Activated T-helper 1 cell treated with anti-CD3 and anti-CD28 coated beads, Interleukin-2, amount 50 U/mL, for 16 hours (primary cell): ENCODE measurements at regions not wholly inside any gene's neighbourhood (a gene's known extent, or its start where the extent isn't known, plus 50 kb on each side); places are given as distances from the start of the nearest gene placed in this dataset.
"Not testable (repeated sequence)": the region's sequence is repeated elsewhere in the genome, so short reads cannot be mapped to it uniquely, and the experiment has no call there.

Experiments used
- DNase-seq, 2 donors: peaks; one replicate each; pipeline ENCODE4 v3.0.0-alpha.2; 2020; ENCODE audit warnings: low read depth in 1 of 2, low spot score in 1 of 2

- no peak for DNase-seq
These were observed 648.0 kb downstream of the DACH1 start for GRCh38 chr13:71218960-71219359.

- no peak for DNase-seq
These were observed 649.2 kb downstream of the DACH1 start for GRCh38 chr13:71217827-71218226.

GRCh38 chr13:71214821-71215220 is 652.2 kb downstream of the DACH1 start:
- no peak for DNase-seq

DNA sequence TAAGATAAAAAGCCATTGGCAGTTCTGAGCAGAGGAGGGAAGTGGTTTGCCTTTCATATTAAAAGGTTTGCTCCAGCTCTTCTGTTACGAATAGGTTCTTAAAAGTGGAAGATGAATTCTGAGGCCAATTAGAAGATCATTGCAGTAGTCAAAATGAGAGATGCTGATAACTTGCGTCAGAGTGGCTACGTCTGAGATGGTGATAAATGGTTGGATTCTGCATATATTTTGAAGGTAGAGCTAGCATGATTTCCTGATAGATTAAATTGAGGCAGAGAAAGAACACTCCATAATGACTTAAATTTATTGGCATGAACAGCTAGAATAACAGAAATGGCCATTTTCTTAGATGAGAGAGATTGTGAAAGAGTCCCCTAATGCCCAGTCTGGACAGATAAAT is 652.6 kb downstream of the DACH1 start:
- no peak for DNase-seq

DNA sequence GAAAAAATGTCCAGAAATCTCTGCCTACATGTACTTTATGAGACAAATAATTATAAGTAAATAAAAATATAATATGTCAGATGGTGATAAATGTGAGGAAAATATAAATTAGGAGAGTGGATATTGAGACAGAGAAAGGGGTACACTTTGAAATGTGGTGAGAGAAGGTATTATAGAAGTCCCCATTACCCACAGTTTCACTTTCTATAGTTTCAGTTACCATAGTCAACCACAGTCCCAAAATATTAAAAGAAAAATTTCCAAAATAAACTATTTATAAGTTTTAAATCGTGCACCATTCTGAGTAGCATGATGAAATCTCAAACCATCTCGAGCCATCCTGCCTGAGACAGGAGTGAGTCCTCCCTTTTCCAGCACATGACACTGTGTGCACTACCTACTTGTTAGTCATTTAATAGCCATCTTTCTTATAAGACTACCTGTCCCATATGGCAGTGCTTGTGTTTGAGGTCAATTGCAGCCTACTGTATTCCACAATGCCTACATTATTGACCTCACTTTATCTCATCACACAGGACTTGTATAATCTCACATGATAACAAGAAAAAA is 653.7 kb downstream of the DACH1 start:
- no peak for DNase-seq

- no peak for DNase-seq
These were observed 656.1 kb downstream of the DACH1 start for GRCh38 chr13:71210861-71211260.

DNA sequence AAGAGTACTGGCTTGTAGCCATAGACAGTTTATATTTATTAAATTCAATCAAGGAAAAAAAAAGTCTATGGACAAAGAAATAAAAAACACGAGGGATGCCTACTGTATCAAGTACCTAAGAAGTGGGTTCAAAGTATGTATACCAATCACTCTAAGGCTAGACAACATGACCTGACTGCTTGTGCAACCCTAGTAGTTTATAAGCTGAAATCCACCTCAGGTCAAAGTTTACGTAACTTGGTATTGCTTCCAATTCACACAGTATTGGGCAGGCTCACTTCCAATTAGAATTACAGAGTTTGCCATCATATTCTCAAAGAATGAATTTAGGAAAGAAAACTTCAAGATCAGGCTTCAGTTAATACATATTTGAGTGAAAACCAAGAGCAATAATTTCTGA is 657.8 kb downstream of the DACH1 start:
- DNase-seq: no peak

DNA sequence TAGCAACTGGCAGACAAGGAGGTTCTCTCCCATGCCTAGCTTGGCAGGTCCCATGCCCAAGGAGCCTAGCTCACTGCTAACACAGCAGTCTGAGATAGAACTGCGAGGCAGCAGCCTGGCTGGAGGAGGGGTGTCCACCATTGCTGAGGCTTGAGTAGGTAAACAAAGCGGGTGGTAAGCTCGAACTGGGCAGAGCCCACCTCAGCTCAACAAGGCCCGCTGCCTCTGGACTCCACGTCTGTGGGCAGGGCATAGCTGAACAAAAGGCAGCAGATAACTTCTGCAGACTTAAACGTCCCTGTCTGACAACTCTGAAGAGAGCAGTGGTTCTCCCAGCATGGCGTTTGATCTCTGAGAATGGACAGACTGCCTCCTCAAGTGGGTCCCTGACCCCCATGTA is 682.4 kb downstream of the DACH1 start:
- DNase-seq: not testable (repeated sequence)

- DNase-seq: not testable (repeated sequence)
These were observed 683.7 kb downstream of the DACH1 start for GRCh38 chr13:71183352-71183751.

- DNase-seq: no peak
These were observed 695.3 kb downstream of the DACH1 start for GRCh38 chr13:71171740-71172139.

GRCh38 chr13:71169180-71169579 is 697.8 kb downstream of the DACH1 start:
- no peak for DNase-seq

GRCh38 chr13:71156550-71156949 is 710.5 kb downstream of the DACH1 start:
- no peak for DNase-seq

DNA sequence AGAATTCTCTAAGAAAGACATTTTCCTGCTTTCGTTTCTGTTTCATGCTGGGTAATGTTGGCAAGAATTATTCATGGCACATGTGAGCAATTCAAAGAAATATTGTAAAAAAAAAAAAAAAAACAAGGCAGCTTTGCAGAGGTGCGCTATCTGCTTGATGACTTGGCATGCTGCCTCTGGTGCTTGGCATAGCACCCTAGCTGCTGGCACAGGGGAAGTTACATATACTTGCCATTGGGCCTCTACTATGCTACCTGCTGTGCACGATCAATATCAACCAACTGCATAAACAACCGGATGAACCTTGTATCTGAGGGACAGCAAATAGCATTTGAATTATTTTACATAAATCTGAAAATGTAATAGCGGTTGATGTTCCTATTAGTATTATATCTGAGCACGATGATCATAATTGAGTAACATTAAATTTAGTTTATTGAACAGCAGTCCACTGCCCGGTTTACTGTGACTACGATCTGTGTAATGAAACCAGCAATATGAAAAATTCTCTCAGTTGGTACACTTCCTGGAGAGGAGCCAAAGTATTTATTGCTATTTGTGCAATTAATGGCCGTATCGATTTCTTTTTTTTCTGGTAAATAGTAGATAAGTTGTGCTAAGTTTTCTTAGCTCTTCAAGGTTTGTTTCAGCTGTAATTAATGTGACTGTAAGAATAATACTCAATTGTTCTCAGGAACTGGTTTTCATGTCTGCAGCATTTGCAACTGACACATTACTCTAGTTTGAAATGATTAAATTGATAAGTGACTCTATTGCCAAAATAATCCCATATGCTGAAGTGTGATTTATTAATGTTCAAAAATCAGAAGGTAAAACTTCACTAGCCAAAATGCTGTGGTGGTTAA is 717.3 kb downstream of the DACH1 start:
- DNase-seq: no peak

DNA sequence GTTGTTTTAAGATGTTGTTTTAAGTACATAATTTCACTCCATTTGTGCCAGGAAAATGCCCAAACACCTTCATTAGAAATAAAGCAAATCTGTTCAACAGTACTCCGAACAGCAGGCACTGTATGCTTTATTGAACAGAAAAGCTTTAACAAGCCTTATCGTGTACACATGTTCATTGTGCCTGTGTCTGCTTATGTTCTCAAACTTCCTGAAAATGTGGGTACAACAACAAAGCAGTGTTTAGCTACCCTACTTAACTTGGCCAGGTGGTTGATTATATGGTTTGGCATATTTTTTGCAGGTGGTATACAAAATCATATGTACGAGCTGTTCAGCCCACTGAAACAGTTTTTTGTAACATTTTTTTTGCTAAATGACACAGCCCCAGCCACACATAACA is 718.0 kb downstream of the DACH1 start:
- DNase-seq: no peak

GRCh38 chr13:71148396-71148795 is 718.6 kb downstream of the DACH1 start:
- DNase-seq: no peak

DNA sequence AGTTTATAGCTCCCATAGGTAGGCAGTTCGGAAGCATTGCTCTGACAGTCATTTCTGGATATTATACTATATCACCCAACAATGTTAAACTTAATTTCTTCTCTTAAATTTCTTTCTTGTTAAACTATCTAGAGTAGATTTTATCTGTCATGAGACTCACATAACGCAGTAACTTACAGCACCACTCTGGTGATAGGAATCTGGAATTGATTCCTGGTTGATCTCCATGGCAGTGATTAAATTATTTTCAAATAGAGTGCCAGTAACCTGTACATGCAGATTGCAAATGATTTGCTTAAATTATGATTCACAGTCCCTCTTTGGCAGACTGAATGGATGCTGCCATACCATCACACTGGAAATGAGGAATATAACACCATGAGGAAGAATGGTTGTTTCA is 722.1 kb downstream of the DACH1 start:
- DNase-seq: no peak

- no peak for DNase-seq
These were observed 729.9 kb downstream of the DACH1 start for GRCh38 chr13:71137101-71137500.

DNA sequence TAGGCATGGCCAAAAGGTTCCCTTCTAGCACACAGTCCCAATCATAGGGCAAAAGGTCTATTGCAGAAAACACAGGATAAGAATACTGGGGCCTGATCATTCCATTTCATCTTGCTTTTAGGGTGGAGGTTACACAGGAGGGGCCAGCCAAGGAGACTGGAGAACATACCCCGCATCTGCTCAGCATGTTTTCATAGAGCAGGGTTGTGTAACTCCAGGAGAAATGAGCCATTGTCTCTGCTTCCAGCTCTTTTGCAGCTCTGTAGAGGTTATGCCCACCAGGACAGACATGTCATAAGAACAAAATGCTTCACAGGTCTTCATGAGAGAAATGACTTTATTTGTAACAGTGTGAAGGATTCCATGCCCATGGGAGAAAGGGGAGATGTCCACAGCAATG is 742.8 kb downstream of the DACH1 start:
- no peak for DNase-seq

DNA sequence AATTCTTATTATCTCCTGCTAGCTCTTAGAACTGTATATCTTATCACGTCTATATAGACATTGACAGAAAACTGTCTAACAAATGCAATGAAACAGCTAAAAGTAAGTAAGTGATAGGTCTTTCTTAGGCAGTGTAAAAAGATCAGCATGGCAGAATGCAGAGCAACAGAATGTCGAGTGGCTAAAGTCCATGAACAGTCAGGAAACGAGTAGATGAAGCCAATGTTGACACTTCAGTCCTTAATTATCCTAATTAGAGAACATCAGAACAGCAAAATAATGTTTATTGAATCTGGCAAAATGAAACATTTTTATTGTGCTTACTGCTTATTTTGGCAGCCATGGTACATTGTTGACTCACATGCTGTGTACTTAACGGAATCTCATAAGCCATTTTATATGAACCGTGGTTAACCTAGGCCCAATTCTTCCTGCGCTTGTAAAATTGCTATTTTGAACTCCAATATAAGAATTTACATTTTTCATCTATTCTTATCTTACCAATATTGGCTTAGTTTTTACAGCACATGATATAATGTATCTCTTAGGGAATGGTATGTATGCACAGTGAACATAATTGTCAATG is 748.1 kb downstream of the DACH1 start:
- DNase-seq: no peak

DNA sequence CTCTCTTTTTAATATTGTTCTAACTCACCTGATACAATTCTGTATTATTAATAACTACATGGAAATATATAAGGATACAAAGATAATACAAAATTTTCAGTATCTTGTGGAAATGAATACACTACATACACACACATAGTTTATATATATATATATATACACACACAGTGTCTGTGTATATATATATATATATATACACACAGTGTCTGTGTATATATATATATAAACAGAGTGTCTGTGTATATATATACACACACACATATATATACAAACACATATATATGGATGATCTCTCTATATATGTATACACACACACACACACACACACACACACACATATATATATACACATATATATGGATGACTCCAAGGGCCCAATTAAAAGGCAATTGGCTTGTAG is 749.1 kb downstream of the DACH1 start:
- no peak for DNase-seq

DNA sequence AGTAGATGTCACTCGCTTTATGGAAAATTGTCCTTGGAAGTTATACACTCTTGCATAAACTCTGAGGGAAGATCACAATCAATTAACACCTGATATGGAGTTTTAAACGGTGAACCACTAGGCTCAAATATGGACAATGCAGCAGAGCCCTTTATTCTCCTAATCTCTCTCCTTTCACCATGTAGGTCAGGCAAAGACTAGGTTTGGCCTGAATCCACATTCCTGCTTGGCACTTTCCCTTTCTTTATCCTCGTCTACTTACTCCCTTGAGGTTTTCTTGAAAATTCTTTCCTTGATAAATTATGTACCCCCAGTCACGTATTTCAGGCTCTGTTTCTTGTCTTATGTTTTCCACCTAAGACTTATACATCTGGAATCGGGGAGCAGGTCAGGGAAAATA is 751.7 kb downstream of the DACH1 start:
- DNase-seq: no peak

DNA sequence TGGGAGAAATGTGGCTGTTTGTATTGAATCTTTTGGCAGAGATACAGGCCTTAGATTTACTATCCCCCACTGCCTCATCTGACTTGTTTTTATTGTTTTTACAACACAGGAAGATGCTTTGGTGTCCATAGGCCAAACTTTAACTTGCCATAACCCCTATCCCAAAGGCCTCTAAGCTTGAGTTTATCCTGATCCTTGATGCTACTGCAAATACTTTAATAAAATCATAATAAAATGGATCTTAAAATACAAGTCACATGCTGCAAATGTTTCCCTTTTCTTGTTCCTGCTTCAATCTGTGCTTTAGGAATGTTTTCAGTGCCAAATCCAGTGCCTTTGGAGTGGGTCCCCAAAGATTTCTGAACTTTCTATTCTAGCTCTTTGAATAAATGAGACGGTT is 770.6 kb downstream of the DACH1 start:
- DNase-seq: no peak

DNA sequence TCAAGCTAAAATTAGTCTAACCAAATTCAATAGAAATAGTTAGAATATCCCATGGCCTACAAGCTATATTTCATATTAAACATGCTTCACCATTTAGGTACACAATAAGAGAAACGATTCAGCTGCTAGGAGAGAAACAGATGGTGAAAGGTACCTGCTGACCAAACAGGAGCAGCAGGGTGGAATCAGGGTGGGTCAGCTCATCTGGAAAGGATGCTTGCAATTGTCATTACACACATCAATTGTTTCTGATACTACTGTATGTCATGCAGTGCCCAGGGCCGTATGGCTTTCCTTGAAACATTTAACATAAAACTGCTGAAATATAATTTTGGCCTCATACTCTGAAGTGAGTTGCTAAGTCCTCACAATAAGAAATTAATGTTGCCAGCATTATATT is 776.0 kb downstream of the DACH1 start:
- no peak for DNase-seq
